Activated B cell treated with CpG ODN at 0.5 μM for 24 hours (primary cell): ENCODE measurements at regions not wholly inside any gene's neighbourhood (a gene's known extent, or its start where the extent isn't known, plus 50 kb on each side); places are given as distances from the start of the nearest gene placed in this dataset.

Experiments
- ATAC-seq: fragments of 200-7000 bp; cut with Tn5 transposase; one replicate; pipeline ENCODE4 v1.10.0; 2021; ENCODE audit warnings: low read depth, mild to moderate bottlenecking, moderate library complexity
- CTCF ChIA-PET: fragments of 350-600 bp; sonication (Branson Sonifier 250); formaldehyde crosslinking; loops from one replicate; lab custom pipeline; 2021; ENCODE audit warnings: antibody characterized with exemption; lab: Charles Lee
- POLR2A ChIA-PET: fragments of 350-600 bp; sonication (Branson Sonifier 250); formaldehyde crosslinking; loops from one replicate; lab custom pipeline; 2021; ENCODE audit warnings: antibody characterized with exemption; lab: Charles Lee
- DNase-seq: peaks from one replicate; pipeline ENCODE4 v3.0.0; 2022
- H3K27ac Mint-ChIP-seq: one replicate; pipeline ENCODE4 v1.8.0; 2020; ENCODE audit warnings: mixed read lengths
- H3K27me3 Mint-ChIP-seq: one replicate; pipeline ENCODE4 v1.8.0; 2021; ENCODE audit warnings: mixed read lengths
- H3K36me3 Mint-ChIP-seq: one replicate; pipeline ENCODE4 v1.8.0; 2021; ENCODE audit warnings: low read depth, mixed read lengths
- H3K4me1 Mint-ChIP-seq: one replicate; pipeline ENCODE4 v1.8.0; 2021; ENCODE audit warnings: mixed read lengths
- H3K4me3 Mint-ChIP-seq: one replicate; pipeline ENCODE4 v1.8.0; 2020; ENCODE audit warnings: mild to moderate bottlenecking, mixed read lengths
- H3K9me3 Mint-ChIP-seq: one replicate; pipeline ENCODE4 v1.8.0; 2020; ENCODE audit warnings: mixed read lengths
- CTCF ChIP-seq: fragments of 200-600 bp; IDR thresholded peaks from one replicate; pipeline ENCODE4 v1.8.0; 2022; ENCODE audit warnings: antibody characterized with exemption, mild to moderate bottlenecking
- intact Hi-C: fragments of 100-400 bp; cut with micrococcal nuclease; formaldehyde crosslinking; loops from one replicate; pipeline ENCODE4 v1.15.1; 2024

GRCh38 chr11:11769782-11770181 lies 72.0 kb upstream of the USP47 start:
- peaks cover 19% of the 10 kb centered on the region for H3K27me3 Mint-ChIP-seq
- ATAC-seq: no peak
- H3K4me3 Mint-ChIP-seq: no peak overlapping the region

GRCh38 chr11:11769362-11769761 lies 72.4 kb upstream of the USP47 start:
- ATAC-seq (no peak), DNase-seq (no peak)
- peaks cover 19% of the 10 kb centered on the region for H3K27me3 Mint-ChIP-seq
- no peaks in the 10 kb centered on the region for H3K4me1 Mint-ChIP-seq
- no peak overlapping the region for H3K4me3 Mint-ChIP-seq
- intact Hi-C loops: no loop called here
- H3K36me3 Mint-ChIP-seq: no peaks in the 10 kb centered on the region
- TF ChIP-seq CTCF: no peak
- no peaks in the 10 kb centered on the region for H3K9me3 Mint-ChIP-seq
- no peak overlapping the region for H3K27ac Mint-ChIP-seq
- POLR2A ChIA-PET: no interaction called here
- CTCF ChIA-PET: no interaction called here

More at GRCh38 chr11:11769782-11770181, 72.0 kb upstream of the USP47 start:
- TF ChIP-seq CTCF: no peak
- Mint-ChIP-seq H3K36me3 (no peaks in the 10 kb centered on the region), H3K9me3 (no peaks in the 10 kb centered on the region), H3K27ac (no peak overlapping the region), H3K4me1 (no peaks in the 10 kb centered on the region)
- ChIA-PET POLR2A (no interaction called here), CTCF (no interaction called here)
- no peak for DNase-seq
- intact Hi-C loops: no loop called here

- Mint-ChIP-seq H3K4me3 (no peak overlapping the region), H3K27me3 (peaks cover 24% of the 10 kb centered on the region), H3K9me3 (no peaks in the 10 kb centered on the region), H3K4me1 (no peaks in the 10 kb centered on the region), H3K36me3 (no peaks in the 10 kb centered on the region), H3K27ac (no peak overlapping the region)
- ChIA-PET POLR2A (no interaction called here), CTCF (no interaction called here)
- no peak for DNase-seq
- TF ChIP-seq CTCF: no peak
- intact Hi-C loops: no loop called here
- no peak for ATAC-seq
These were observed 77.4 kb upstream of the USP47 start for GRCh38 chr11:11764423-11764803.

GRCh38 chr11:11763796-11764422 lies 77.9 kb upstream of the USP47 start:
- DNase-seq (no peak), ATAC-seq (no peak)
- H3K36me3 Mint-ChIP-seq: no peaks in the 10 kb centered on the region
- ChIA-PET POLR2A (no interaction called here), CTCF (no interaction called here)
- no peak overlapping the region for H3K27ac Mint-ChIP-seq
- H3K4me3 Mint-ChIP-seq: no peak overlapping the region
- TF ChIP-seq CTCF: no peak
- peaks cover 20% of the 10 kb centered on the region for H3K27me3 Mint-ChIP-seq
- no peaks in the 10 kb centered on the region for H3K9me3 Mint-ChIP-seq
- H3K4me1 Mint-ChIP-seq: no peaks in the 10 kb centered on the region
- intact Hi-C loops: no loop called here

- ChIA-PET CTCF (no interaction called here), POLR2A (no interaction called here)
- DNase-seq (no peak), ATAC-seq (no peak)
- H3K27me3 Mint-ChIP-seq: peaks cover 22% of the 10 kb centered on the region
- no peaks in the 10 kb centered on the region for H3K4me1 Mint-ChIP-seq
- no peaks in the 10 kb centered on the region for H3K9me3 Mint-ChIP-seq
- no peak overlapping the region for H3K4me3 Mint-ChIP-seq
- no peaks in the 10 kb centered on the region for H3K36me3 Mint-ChIP-seq
- intact Hi-C loops: no loop called here
- no peak for TF ChIP-seq CTCF
- no peak overlapping the region for H3K27ac Mint-ChIP-seq
These were observed 80.9 kb upstream of the USP47 start for GRCh38 chr11:11760838-11761237.
